GM10266 (cell line): ENCODE measurements at regions not wholly inside any gene's neighbourhood (a gene's known extent, or its start where the extent isn't known, plus 50 kb on each side); places are given as distances from the start of the nearest gene placed in this dataset.

Source experiments
- DNase-seq: peaks from one replicate; pipeline ENCODE4 v3.0.0; 2012; ENCODE audit errors: extremely low spot score
- TF ChIP-seq, protein P1 (sequence below): IDR thresholded peaks from 2 replicates; pipeline ENCODE4 v1.5.1; 2012; ENCODE audit warnings: mild to moderate bottlenecking, low read depth; ENCODE audit not compliant: control insufficient read depth, insufficient read depth; ENCODE audit errors: missing control alignments

DNA sequence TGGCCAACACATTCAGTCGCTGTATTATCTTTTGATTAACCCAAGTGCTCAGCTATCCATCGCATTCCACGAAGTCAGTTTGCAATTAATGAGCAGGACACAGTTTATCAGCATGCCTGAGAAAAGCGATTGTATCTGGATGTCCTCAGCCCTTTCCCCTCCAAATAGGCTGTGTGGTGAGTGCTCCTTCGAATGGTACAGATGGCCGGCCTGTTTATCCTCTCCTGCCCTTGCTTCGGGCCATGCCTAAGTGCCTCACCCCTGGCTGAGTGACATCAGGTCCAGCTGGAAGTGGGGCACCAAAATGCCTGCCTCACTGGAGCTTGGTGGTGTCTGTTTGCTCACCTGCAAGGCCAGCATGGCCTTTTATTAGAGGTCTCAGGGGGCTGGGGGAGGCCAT lies 317.3 kb downstream of the GADD45G start:
- no peak for DNase-seq
- TF ChIP-seq, protein P1, sequence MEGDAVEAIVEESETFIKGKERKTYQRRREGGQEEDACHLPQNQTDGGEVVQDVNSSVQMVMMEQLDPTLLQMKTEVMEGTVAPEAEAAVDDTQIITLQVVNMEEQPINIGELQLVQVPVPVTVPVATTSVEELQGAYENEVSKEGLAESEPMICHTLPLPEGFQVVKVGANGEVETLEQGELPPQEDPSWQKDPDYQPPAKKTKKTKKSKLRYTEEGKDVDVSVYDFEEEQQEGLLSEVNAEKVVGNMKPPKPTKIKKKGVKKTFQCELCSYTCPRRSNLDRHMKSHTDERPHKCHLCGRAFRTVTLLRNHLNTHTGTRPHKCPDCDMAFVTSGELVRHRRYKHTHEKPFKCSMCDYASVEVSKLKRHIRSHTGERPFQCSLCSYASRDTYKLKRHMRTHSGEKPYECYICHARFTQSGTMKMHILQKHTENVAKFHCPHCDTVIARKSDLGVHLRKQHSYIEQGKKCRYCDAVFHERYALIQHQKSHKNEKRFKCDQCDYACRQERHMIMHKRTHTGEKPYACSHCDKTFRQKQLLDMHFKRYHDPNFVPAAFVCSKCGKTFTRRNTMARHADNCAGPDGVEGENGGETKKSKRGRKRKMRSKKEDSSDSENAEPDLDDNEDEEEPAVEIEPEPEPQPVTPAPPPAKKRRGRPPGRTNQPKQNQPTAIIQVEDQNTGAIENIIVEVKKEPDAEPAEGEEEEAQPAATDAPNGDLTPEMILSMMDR, result no peak

DNA sequence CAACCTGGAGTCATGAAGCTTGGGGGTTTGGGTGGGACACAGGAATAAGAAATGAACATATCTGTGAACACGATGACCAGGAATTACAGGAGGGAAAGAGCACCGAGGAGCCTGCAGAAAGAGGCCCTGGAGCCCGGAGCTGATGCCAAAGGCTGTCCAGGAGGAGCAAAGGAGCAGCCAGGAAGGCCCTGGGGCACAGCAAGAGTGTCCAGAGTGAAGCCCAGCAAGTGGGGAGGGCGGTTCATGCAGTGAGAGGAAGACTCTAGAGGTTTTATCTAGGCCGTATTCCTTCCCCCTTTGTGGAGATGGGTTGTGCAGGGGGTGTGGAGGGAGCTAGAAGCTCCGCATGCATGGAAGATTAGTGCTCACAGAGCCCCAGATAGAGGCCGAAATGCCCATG lies 318.4 kb downstream of the GADD45G start:
- TF ChIP-seq, protein P1, result no peak
- DNase-seq, result no peak

DNA sequence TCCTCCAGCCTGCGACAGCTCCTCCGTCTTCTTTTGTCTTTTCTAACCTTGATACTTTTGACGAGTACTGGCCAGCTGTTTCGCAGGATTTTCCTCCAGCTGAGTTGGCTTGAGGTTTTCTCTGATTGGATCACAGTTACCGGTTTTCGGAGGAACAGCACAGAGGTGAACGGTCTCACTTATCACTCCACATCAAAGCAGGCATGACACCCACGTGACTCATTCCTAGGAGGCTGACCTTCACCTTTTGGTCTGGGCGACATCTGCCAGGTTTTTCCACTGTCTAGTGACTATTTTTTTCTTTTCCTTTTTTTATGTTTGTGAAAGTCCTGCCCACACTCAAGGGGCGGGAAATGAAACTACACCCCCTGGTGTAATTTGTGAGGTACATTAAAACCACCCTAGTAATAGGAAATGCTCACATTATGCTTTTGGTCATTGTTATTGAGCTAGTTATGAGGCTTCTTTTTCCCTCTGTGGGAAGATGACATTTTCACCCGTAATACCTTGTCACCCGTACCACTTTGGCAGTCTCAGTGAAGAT lies 319.2 kb downstream of the GADD45G start:
- no peak for DNase-seq
- TF ChIP-seq, protein P1, result no peak

DNA sequence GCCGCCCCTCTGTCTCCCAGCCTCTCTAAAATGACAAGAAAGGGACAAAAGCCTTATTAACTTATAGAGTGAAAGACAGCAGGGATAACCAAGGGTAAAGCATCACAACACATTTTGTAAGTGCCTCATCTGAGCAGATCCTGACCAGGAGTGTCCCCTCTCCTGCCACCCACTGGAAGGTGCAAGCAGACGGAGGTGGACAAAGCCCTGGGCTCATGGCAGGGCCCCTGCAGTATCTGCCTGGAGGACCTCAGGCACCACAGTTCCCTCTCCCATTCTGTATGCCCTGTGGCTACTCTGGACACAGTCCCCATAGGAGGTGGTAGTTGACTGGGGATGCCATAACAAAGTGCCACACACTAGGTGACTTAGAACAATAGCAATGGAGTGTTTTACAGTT lies 319.8 kb downstream of the GADD45G start:
- DNase-seq, result no peak

DNA sequence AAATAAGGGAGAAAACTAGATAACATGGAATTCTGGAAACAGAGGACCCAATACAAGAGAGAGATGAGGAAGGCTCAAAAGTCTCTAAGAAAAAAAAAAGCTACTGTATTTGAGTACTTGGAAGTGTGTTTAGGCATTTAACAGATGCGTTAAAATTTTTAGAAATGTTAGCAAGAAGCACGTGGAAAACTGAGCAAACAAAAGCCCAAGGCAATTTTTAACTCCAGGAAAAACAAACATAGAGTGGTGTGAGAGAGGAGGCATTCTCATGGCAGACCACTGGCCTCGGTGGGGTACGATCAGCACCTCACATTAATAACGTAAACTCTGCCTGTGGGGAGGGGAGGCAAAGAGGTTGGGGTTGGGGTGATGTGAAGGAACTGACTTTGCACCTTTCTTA lies 321.4 kb downstream of the GADD45G start:
- no peak for DNase-seq
- TF ChIP-seq, protein P1, result no peak

More for the DNA sequence above, 319.8 kb downstream of the GADD45G start:
- TF ChIP-seq, protein P1, result no peak

DNA sequence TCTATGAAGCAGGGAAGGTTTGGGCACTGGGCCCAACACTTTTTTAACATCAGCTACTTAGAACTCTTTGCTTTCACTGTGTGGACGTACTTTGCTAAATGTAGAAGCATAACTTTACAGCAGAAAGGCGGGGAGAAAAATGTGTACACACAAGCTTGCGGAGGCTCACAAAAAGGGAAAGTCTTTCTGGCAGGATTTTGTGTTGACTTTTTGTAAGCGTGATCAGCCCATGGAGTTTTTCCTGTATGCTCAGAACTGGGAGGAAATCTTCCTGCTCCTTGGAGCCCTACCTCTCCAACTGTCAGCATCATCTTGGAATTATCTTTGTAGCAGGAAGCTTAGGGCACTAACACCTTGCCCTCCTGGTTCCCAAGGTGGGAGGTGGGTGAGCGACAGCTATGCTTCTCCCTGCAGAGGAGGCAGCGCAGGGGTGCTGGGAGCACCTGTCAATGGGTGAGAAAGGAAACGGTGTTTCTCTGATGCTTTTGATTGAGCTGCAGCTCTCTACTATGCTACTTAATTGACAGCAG lies 321.9 kb downstream of the GADD45G start:
- no peak for DNase-seq
- TF ChIP-seq, protein P1, result no peak

DNA sequence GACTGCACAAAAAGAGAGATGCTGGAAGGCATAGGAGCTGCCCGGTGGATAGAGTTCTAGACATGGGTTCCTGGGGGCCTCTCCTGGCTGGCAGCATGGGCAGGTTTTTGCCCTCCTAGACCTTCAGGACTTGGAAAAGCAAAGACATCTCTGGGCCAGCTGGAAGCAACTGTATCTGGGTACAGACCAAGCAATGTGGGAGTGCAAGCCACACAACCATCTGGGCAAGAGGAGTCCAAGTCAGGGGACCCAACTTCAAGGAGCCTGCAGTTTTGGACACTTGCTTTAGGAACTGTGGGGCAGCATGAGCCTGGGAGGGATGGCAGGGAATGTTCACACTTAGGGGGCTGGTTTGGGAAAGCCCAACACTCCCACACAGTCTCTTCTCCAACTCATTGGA lies 323.3 kb downstream of the GADD45G start:
- TF ChIP-seq, protein P1, result no peak
- DNase-seq, result no peak
